ENCODE measurements at regions not wholly inside any gene's neighbourhood (a gene's known extent, or its start where the extent isn't known, plus 50 kb on each side); places are given as distances from the start of the nearest gene placed in this dataset.

DNA sequence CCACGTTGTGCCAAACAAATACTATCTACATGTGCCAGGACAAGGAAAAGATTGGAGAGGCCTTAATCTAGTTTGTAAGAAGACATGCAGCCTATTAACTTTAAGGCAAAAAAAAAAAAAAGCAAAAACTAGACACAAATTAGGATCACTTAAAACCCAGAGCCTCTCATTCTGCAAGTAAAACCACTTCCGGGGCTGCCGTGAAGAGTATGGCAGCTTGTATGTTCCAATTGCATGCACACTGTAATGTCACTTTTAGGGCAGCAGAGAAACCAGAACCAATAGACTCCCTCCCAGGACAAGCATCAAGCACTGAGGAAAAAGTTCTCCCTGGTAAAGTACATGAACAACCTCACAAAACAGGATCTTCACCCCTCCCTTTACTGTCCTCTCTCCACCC lies 70.6 kb downstream of the RSL24D1 start:
- no peak for DNase-seq
- no peak overlapping the region for H3K27ac ChIP-seq (ENCODE audit: insufficient read depth in 1 of 2, low read depth in 1 of 2, low read length in 2 of 2, poor library complexity in 1 of 2, severe bottlenecking in 2 of 2)
- WGBS (ENCODE audit: insufficient coverage), result 94% methylated on average over 3 of the region's 3 CpGs
- no peaks in the 10 kb centered on the region for H3K36me3 ChIP-seq (ENCODE audit: control insufficient read depth in 4 of 4, insufficient read depth in 4 of 4, low read length in 3 of 4)
- no peak overlapping the region for H3K4me3 ChIP-seq (ENCODE audit: control insufficient read depth in 1 of 7, extremely low read depth in 1 of 7, insufficient read depth in 4 of 7, low read depth in 2 of 7, low read length in 6 of 7)
- H3K27me3 ChIP-seq (replicated peaks in 2 of 5; ENCODE audit: control insufficient read depth in 4 of 5, insufficient read depth in 5 of 5, low read length in 4 of 5), result no peaks in the 10 kb centered on the region
- CTCF ChIA-PET, result interaction anchor here (1.3 kb wide), 1 partner anchor 42 kb away, joined by 3 read pairs; no protein-coding TSS in a partner anchor
- H3K9me3 ChIP-seq (ENCODE audit: control extremely low read depth in 1 of 5, control insufficient read depth in 4 of 5, insufficient read depth in 2 of 5, low read depth in 1 of 5, low read length in 4 of 5), result no peaks in the 10 kb centered on the region
- no peaks in the 10 kb centered on the region for H3K4me1 ChIP-seq (ENCODE audit: control extremely low read depth in 1 of 4, control insufficient read depth in 4 of 4, insufficient read depth in 4 of 4, low read length in 3 of 4)
- POLR2A ChIA-PET, result no interaction called here

GRCh38 chr15:55124616-55125015 lies 72.1 kb downstream of the RSL24D1 start:
- WGBS (ENCODE audit: insufficient coverage), result 100% methylated on average over 4 of the region's 5 CpGs
- no peaks in the 10 kb centered on the region for H3K4me1 ChIP-seq (ENCODE audit: control extremely low read depth in 1 of 4, control insufficient read depth in 4 of 4, insufficient read depth in 4 of 4, low read length in 3 of 4)
- ChIA-PET CTCF (no interaction called here), POLR2A (no interaction called here)
- H3K9me3 ChIP-seq (ENCODE audit: control extremely low read depth in 1 of 5, control insufficient read depth in 4 of 5, insufficient read depth in 2 of 5, low read depth in 1 of 5, low read length in 4 of 5), result no peaks in the 10 kb centered on the region
- H3K4me3 ChIP-seq (ENCODE audit: control insufficient read depth in 1 of 7, extremely low read depth in 1 of 7, insufficient read depth in 4 of 7, low read depth in 2 of 7, low read length in 6 of 7), result no peak overlapping the region
- no peak overlapping the region for H3K27ac ChIP-seq (ENCODE audit: insufficient read depth in 1 of 2, low read depth in 1 of 2, low read length in 2 of 2, poor library complexity in 1 of 2, severe bottlenecking in 2 of 2)
- no peaks in the 10 kb centered on the region for H3K36me3 ChIP-seq (ENCODE audit: control insufficient read depth in 4 of 4, insufficient read depth in 4 of 4, low read length in 3 of 4)
- no peak for DNase-seq
- no peaks in the 10 kb centered on the region for H3K27me3 ChIP-seq (replicated peaks in 2 of 5; ENCODE audit: control insufficient read depth in 4 of 5, insufficient read depth in 5 of 5, low read length in 4 of 5)

DNA sequence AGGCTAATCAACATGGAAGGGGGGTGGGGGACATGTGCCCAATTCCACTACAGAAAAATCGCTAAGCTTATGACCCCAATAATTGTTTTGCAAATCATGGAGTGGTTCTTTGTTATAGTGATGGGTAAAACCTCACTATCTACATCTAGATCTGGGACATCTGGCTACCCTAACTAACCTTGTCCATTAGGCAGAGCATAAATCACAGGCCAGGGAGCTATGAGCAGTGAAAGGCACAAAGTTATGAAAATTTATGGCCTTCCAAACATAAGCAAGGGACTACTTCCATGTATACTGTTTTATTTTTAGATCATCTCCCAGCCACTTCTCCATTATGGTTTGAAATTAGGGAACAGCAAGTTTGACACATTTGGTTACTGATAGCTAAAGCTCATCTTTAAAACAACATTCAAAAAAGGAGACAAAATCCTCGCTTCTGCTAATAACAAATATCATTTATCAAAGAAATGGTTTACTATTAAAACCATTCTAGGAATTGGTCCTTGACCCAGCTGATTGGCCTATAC lies 78.3 kb downstream of the RSL24D1 start:
- Histone ChIP-seq H3K4me1 (ENCODE audit: control extremely low read depth in 1 of 4, control insufficient read depth in 4 of 4, insufficient read depth in 4 of 4, low read length in 3 of 4) (no peaks in the 10 kb centered on the region), H3K9me3 (ENCODE audit: control extremely low read depth in 1 of 5, control insufficient read depth in 4 of 5, insufficient read depth in 2 of 5, low read depth in 1 of 5, low read length in 4 of 5) (no peaks in the 10 kb centered on the region), H3K27ac (ENCODE audit: insufficient read depth in 1 of 2, low read depth in 1 of 2, low read length in 2 of 2, poor library complexity in 1 of 2, severe bottlenecking in 2 of 2) (no peak overlapping the region), H3K4me3 (ENCODE audit: control insufficient read depth in 1 of 7, extremely low read depth in 1 of 7, insufficient read depth in 4 of 7, low read depth in 2 of 7, low read length in 6 of 7) (no peak overlapping the region), H3K27me3 (replicated peaks in 2 of 5; ENCODE audit: control insufficient read depth in 4 of 5, insufficient read depth in 5 of 5, low read length in 4 of 5) (no peaks in the 10 kb centered on the region), H3K36me3 (ENCODE audit: control insufficient read depth in 4 of 4, insufficient read depth in 4 of 4, low read length in 3 of 4) (no peaks in the 10 kb centered on the region)
- no peak for DNase-seq
- WGBS (ENCODE audit: insufficient coverage), result no CpG with 5 or more reads among the region's 2 CpGs
- CTCF ChIA-PET, result interaction anchor here (0.8 kb wide), 1 partner anchor 10 kb away, joined by 4 read pairs; no protein-coding TSS in a partner anchor
- POLR2A ChIA-PET, result no interaction called here

DNA sequence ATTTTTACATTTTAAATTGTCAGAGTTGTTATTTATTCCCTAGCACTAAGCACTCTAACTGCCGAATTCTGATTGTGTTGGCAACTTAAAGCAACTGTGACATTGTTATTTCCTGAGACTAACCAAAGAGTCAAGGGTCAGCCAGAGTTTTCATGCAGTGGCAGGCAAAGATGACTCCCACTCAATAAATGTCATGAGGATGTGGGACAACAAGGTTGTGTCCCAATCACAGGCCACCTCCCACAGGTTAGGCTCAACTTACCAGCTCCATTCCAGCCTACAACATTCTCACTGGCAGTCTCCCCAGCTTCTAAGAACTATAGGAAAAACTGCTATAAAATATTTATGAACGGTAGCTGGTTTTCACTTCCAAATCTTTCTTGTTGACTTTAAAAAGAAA lies 80.1 kb downstream of the RSL24D1 start:
- DNase-seq, result no peak
- H3K4me3 ChIP-seq (ENCODE audit: control insufficient read depth in 1 of 7, extremely low read depth in 1 of 7, insufficient read depth in 4 of 7, low read depth in 2 of 7, low read length in 6 of 7), result no peak overlapping the region
- CTCF ChIA-PET, result no interaction called here
- WGBS (ENCODE audit: insufficient coverage), result 100% methylated on average over 1 of the region's 2 CpGs
- H3K27me3 ChIP-seq (replicated peaks in 2 of 5; ENCODE audit: control insufficient read depth in 4 of 5, insufficient read depth in 5 of 5, low read length in 4 of 5), result no peaks in the 10 kb centered on the region
- no peaks in the 10 kb centered on the region for H3K9me3 ChIP-seq (ENCODE audit: control extremely low read depth in 1 of 5, control insufficient read depth in 4 of 5, insufficient read depth in 2 of 5, low read depth in 1 of 5, low read length in 4 of 5)
- POLR2A ChIA-PET, result no interaction called here
- H3K27ac ChIP-seq (ENCODE audit: insufficient read depth in 1 of 2, low read depth in 1 of 2, low read length in 2 of 2, poor library complexity in 1 of 2, severe bottlenecking in 2 of 2), result no peak overlapping the region
- H3K4me1 ChIP-seq (ENCODE audit: control extremely low read depth in 1 of 4, control insufficient read depth in 4 of 4, insufficient read depth in 4 of 4, low read length in 3 of 4), result no peaks in the 10 kb centered on the region
- H3K36me3 ChIP-seq (ENCODE audit: control insufficient read depth in 4 of 4, insufficient read depth in 4 of 4, low read length in 3 of 4), result no peaks in the 10 kb centered on the region

DNA sequence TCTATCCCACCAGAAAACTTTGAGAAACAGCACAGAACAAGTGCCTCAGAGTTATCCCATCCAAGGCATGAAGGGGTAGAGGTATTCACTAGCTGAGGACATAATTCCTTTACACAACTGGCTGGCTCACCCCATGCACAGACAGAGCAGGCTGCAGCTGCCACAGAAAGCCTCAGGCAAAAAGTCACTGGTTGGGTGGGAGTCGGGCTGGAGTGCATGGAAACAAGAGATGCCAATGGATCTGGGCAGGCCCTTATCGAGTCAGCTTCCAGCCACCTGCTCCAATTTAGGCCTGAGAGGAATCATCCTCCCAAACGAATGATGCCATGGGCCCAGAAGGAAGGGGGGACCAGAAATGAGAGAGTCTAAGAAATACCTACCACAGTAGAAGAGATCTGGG lies 83.0 kb downstream of the RSL24D1 start:
- H3K4me3 ChIP-seq (ENCODE audit: control insufficient read depth in 1 of 7, extremely low read depth in 1 of 7, insufficient read depth in 4 of 7, low read depth in 2 of 7, low read length in 6 of 7), result no peak overlapping the region
- H3K27ac ChIP-seq (ENCODE audit: insufficient read depth in 1 of 2, low read depth in 1 of 2, low read length in 2 of 2, poor library complexity in 1 of 2, severe bottlenecking in 2 of 2), result no peak overlapping the region
- H3K4me1 ChIP-seq (ENCODE audit: control extremely low read depth in 1 of 4, control insufficient read depth in 4 of 4, insufficient read depth in 4 of 4, low read length in 3 of 4), result peaks cover 0 to under 1% (median 0%) of the 10 kb centered on the region in 4 experiments
- no peak for DNase-seq
- H3K9me3 ChIP-seq (ENCODE audit: control extremely low read depth in 1 of 5, control insufficient read depth in 4 of 5, insufficient read depth in 2 of 5, low read depth in 1 of 5, low read length in 4 of 5), result no peaks in the 10 kb centered on the region
- ChIA-PET POLR2A (no interaction called here), CTCF (no interaction called here)
- H3K27me3 ChIP-seq (replicated peaks in 2 of 5; ENCODE audit: control insufficient read depth in 4 of 5, insufficient read depth in 5 of 5, low read length in 4 of 5), result no peaks in the 10 kb centered on the region
- 100% methylated on average over 3 of the region's 3 CpGs for WGBS (ENCODE audit: insufficient coverage)
- H3K36me3 ChIP-seq (ENCODE audit: control insufficient read depth in 4 of 4, insufficient read depth in 4 of 4, low read length in 3 of 4), result no peaks in the 10 kb centered on the region

GRCh38 chr15:55112706-55113105 lies 84.0 kb downstream of the RSL24D1 start:
- H3K4me3 ChIP-seq (ENCODE audit: control insufficient read depth in 1 of 7, extremely low read depth in 1 of 7, insufficient read depth in 4 of 7, low read depth in 2 of 7, low read length in 6 of 7), result no peak overlapping the region
- ChIA-PET POLR2A (no interaction called here), CTCF (no interaction called here)
- no peaks in the 10 kb centered on the region for H3K27me3 ChIP-seq (replicated peaks in 2 of 5; ENCODE audit: control insufficient read depth in 4 of 5, insufficient read depth in 5 of 5, low read length in 4 of 5)
- no peaks in the 10 kb centered on the region for H3K36me3 ChIP-seq (ENCODE audit: control insufficient read depth in 4 of 4, insufficient read depth in 4 of 4, low read length in 3 of 4)
- no peak overlapping the region for H3K27ac ChIP-seq (ENCODE audit: insufficient read depth in 1 of 2, low read depth in 1 of 2, low read length in 2 of 2, poor library complexity in 1 of 2, severe bottlenecking in 2 of 2)
- H3K9me3 ChIP-seq (ENCODE audit: control extremely low read depth in 1 of 5, control insufficient read depth in 4 of 5, insufficient read depth in 2 of 5, low read depth in 1 of 5, low read length in 4 of 5), result no peaks in the 10 kb centered on the region
- WGBS (ENCODE audit: insufficient coverage), result no CpG with 5 or more reads among the region's 1 CpG
- DNase-seq, result no peak
- peaks cover 0 to 5% (median 3%) of the 10 kb centered on the region in 4 experiments for H3K4me1 ChIP-seq (ENCODE audit: control extremely low read depth in 1 of 4, control insufficient read depth in 4 of 4, insufficient read depth in 4 of 4, low read length in 3 of 4)

- ChIA-PET POLR2A (interaction anchor here (0.6 kb wide), 1 partner anchor 998 kb away, joined by 3 read pairs; no protein-coding TSS in a partner anchor), CTCF (interaction anchor here (1.0 to 1.7 kb wide), 2 partner anchors 11 to 1148 kb away, joined by 3 to 5 read pairs; no protein-coding TSS in a partner anchor)
- H3K36me3 ChIP-seq (ENCODE audit: control insufficient read depth in 4 of 4, insufficient read depth in 4 of 4, low read length in 3 of 4), result no peaks in the 10 kb centered on the region
- H3K27ac ChIP-seq (ENCODE audit: insufficient read depth in 1 of 2, low read depth in 1 of 2, low read length in 2 of 2, poor library complexity in 1 of 2, severe bottlenecking in 2 of 2), result no peak overlapping the region
- no peaks in the 10 kb centered on the region for H3K27me3 ChIP-seq (replicated peaks in 2 of 5; ENCODE audit: control insufficient read depth in 4 of 5, insufficient read depth in 5 of 5, low read length in 4 of 5)
- WGBS (ENCODE audit: insufficient coverage), result 64% methylated on average over 3 of the region's 3 CpGs
- H3K4me1 ChIP-seq (ENCODE audit: control extremely low read depth in 1 of 4, control insufficient read depth in 4 of 4, insufficient read depth in 4 of 4, low read length in 3 of 4), result peaks cover 0 to 5% (median 3%) of the 10 kb centered on the region in 4 experiments
- H3K9me3 ChIP-seq (ENCODE audit: control extremely low read depth in 1 of 5, control insufficient read depth in 4 of 5, insufficient read depth in 2 of 5, low read depth in 1 of 5, low read length in 4 of 5), result peaks cover 0 to 2% (median 0%) of the 10 kb centered on the region in 5 experiments
- no peak overlapping the region for H3K4me3 ChIP-seq (ENCODE audit: control insufficient read depth in 1 of 7, extremely low read depth in 1 of 7, insufficient read depth in 4 of 7, low read depth in 2 of 7, low read length in 6 of 7)
- DNase-seq, result no peak
These were observed 86.3 kb downstream of the RSL24D1 start for GRCh38 chr15:55110446-55110845.
